Fibroblast of villous mesenchyme (primary cell): ENCODE measurements at regions not wholly inside any gene's neighbourhood (a gene's known extent, or its start where the extent isn't known, plus 50 kb on each side); places are given as distances from the start of the nearest gene placed in this dataset.

Experiments
- DNase-seq: peaks from one replicate; pipeline ENCODE4 v3.0.0-alpha.2; 2010; ENCODE audit warnings: low read depth
- H3K4me3 ChIP-seq: 2 replicates; pipeline ENCODE4 v1.5.1; 2011; ENCODE audit warnings: low read depth, mild to moderate bottlenecking, low read length
- CTCF ChIP-seq: IDR thresholded peaks from 2 replicates; pipeline ENCODE4 v1.5.1; 2012; ENCODE audit warnings: low read depth, mild to moderate bottlenecking, low read length; ENCODE audit not compliant: insufficient read depth

- DNase-seq, result no peak
- no peak for TF ChIP-seq CTCF
- H3K4me3 ChIP-seq, result no peak overlapping the region
Measured at GRCh38 chr3:30492322-30493192, 113.8 kb upstream of the TGFBR2 start.

GRCh38 chr3:30493911-30494311, 112.5 kb upstream of the TGFBR2 start:
- TF ChIP-seq CTCF, result no peak
- DNase-seq, result peak; percentile 82
- no peak overlapping the region for H3K4me3 ChIP-seq

GRCh38 chr3:30495172-30496065, 111.0 kb upstream of the TGFBR2 start:
- peak overlapping the region; percentile 14 for H3K4me3 ChIP-seq
- DNase-seq, result no peak
- TF ChIP-seq CTCF, result no peak

GRCh38 chr3:30496066-30496966, 110.1 kb upstream of the TGFBR2 start:
- peak overlapping the region; percentile 14 for H3K4me3 ChIP-seq
- DNase-seq, result peak; percentile 89
- TF ChIP-seq CTCF, result no peak

GRCh38 chr3:30498587-30498967, 107.8 kb upstream of the TGFBR2 start:
- no peak overlapping the region for H3K4me3 ChIP-seq
- no peak for DNase-seq
- TF ChIP-seq CTCF, result no peak

GRCh38 chr3:30500666-30501399, 105.6 kb upstream of the TGFBR2 start:
- DNase-seq, result no peak
- no peak for TF ChIP-seq CTCF
- no peak overlapping the region for H3K4me3 ChIP-seq
